GM19239 (cell line): ENCODE measurements at regions not wholly inside any gene's neighbourhood (a gene's known extent, or its start where the extent isn't known, plus 50 kb on each side); places are given as distances from the start of the nearest gene placed in this dataset.
"Not testable (repeated sequence)": the region's sequence is repeated elsewhere in the genome, so short reads cannot be mapped to it uniquely, and the experiment has no call there.

ENCODE experiments used
- DNase-seq: peaks from one replicate; pipeline ENCODE4 v3.0.0; 2011; ENCODE audit warnings: low spot score; ENCODE audit not compliant: insufficient read length
- FAIRE-seq: peaks from 2 replicates; lab custom pipeline; 2011; peaks lifted over from hg19 to GRCh38; lab: Jason Lieb, UNC

- DNase-seq (no peak), FAIRE-seq (no peak)
These were observed 634.2 kb upstream of the FAT1 start for GRCh38 chr4:187357821-187358220.

- DNase-seq (no peak), FAIRE-seq (no peak)
These were observed 632.4 kb upstream of the ZFP42 start for GRCh38 chr4:187362937-187363857.

- FAIRE-seq, result no peak
- no peak for DNase-seq
These were observed 631.2 kb upstream of the ZFP42 start for GRCh38 chr4:187364401-187364800.

GRCh38 chr4:187364851-187365250 is 630.7 kb upstream of the ZFP42 start:
- DNase-seq (no peak), FAIRE-seq (no peak)

DNA sequence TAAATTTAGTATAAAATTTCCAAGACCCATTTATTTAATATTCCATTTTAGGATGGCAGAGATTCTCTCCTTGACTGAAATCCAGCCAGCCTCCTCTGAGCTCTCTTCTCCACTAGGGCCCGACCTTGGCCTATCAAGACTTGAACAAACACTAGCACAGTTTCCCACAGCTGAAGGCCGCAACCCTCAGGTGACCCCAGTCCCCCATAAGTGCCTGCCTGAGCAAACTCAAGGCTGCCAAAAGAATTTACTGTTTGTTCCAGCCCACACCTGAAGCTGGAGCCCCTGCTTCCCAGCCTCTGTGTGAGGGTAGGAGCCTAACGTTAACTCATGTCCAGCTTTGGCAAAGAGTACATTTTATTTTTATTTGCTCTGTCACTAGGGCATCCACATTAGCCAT is 629.0 kb upstream of the ZFP42 start:
- FAIRE-seq, result no peak

DNA sequence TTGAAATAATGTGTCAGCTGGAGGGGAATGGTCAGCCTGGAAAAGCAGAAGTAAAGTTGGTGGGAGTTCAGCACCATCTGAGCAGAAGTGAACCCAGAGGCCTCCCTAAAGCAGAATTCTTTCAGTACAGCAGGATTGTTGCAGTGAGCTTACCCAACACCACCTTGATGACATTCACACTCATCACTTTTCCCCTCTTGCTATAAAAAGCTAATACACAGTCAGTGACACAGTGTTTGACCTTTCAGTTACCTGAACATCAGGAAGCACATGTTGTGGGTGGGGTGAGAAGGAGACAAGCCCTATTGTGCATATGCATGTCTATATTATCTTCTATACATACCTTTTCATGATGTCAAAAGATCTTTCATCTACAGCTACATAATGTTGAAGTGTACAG is 624.7 kb upstream of the ZFP42 start:
- FAIRE-seq, result no peak
- no peak for DNase-seq

More for the DNA sequence above, 629.0 kb upstream of the ZFP42 start:
- no peak for DNase-seq

DNA sequence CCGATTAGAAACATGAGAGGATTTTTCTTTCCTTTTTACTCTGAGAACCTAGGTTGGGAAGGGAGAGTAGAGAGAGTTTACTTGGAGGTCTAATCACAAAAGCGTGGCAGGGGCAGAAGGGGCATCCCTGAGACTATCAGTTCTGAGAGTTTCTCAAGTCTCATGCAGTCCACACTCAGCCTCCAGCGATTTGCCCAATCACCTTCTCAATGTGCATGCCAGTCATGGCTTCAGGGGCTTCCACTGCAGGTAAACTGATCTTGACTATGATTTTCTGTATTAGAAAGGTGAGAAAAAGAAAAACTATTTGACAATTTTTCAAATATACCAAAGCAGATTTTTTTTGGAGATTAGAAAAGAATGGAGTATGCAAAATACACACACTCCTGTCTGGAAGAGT is 617.1 kb upstream of the ZFP42 start:
- FAIRE-seq (no peak), DNase-seq (no peak)

DNA sequence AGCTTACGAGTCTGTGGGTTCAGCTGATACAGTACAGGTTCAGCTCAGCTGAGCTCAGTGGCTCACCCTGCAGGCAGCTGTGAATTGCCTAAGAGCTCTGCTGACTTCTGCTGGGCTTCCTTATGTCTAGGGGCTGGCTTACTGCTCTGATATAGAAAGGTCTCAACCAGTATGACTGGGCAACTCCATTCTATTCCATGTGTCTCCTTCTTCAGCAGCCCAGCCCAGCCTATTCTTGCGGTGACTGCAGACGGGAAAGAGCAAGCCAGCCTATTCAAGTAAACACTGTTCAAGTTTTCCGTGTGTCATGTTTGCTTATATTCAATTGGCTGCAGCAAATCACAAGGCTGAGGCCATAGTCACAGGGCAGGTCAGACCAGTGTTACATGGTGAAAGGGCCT is 615.4 kb upstream of the ZFP42 start:
- DNase-seq, result no peak
- no peak for FAIRE-seq

GRCh38 chr4:187383181-187383580 is 612.4 kb upstream of the ZFP42 start:
- FAIRE-seq (no peak), DNase-seq (no peak)

GRCh38 chr4:187387739-187388138 is 607.8 kb upstream of the ZFP42 start:
- DNase-seq, result no peak
- FAIRE-seq, result no peak

GRCh38 chr4:187389420-187389819 is 606.2 kb upstream of the ZFP42 start:
- FAIRE-seq (no peak), DNase-seq (no peak)

- DNase-seq (no peak), FAIRE-seq (no peak)
These were observed 604.9 kb upstream of the ZFP42 start for GRCh38 chr4:187390646-187391045.

DNA sequence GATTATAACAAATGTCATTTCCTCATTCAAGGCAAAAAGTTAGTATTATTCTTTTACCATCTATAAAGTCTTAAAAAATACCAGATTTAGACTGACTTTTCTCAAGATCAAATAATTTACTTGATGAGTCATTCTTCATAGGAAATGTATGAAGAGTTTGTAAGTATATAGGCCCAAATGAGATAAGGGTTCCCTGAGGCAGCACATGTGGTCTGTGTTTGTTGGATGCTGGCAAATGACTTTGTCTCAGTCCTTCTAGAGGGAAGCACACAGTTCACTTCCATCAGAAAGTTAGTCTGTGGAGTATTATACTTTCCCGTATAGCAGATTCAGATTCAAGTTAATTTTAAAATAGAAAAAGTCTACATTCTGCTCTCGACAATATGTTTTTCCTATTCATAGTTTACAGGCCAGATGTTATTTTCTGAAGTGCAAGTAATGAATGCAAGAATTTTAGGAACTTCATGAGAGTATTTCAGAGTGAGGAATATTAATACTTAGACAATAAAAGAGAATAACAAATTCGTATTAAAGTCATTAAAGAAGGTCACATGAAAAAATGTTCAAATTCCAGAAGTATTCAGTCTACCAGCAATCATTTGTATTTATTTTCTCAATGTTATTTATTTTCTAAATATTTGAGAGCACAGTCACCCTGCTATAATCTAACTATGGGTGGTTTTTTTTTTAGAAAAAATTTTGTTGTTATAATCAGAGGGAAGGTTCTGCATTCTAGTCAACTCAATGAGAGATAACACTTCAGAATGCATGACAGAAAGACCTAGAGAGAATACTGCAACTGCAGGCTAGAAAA is 601.8 kb upstream of the ZFP42 start:
- FAIRE-seq (no peak), DNase-seq (no peak)

DNA sequence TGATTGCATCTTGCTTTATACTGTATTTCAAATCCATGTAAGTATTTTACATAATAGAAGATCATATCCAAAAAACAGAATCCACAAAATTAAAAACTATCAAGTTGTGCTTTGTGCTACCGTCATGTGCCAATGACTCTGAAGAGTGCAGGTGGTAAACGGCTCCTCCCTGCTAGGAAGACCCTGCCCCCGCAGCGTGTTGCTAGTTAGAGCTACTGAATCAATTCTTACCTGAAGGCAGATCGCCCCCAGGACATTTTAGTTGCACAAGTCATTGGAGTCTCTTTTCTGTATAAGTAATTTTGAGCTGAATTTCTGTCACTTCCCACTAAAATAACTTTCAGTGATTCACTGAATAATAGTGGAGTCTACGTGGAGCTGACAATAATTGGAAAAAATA is 599.5 kb upstream of the ZFP42 start:
- DNase-seq (no peak), FAIRE-seq (no peak)

- not testable (repeated sequence) for FAIRE-seq, DNase-seq
These were observed 587.1 kb upstream of the ZFP42 start for GRCh38 chr4:187408447-187408846.

DNA sequence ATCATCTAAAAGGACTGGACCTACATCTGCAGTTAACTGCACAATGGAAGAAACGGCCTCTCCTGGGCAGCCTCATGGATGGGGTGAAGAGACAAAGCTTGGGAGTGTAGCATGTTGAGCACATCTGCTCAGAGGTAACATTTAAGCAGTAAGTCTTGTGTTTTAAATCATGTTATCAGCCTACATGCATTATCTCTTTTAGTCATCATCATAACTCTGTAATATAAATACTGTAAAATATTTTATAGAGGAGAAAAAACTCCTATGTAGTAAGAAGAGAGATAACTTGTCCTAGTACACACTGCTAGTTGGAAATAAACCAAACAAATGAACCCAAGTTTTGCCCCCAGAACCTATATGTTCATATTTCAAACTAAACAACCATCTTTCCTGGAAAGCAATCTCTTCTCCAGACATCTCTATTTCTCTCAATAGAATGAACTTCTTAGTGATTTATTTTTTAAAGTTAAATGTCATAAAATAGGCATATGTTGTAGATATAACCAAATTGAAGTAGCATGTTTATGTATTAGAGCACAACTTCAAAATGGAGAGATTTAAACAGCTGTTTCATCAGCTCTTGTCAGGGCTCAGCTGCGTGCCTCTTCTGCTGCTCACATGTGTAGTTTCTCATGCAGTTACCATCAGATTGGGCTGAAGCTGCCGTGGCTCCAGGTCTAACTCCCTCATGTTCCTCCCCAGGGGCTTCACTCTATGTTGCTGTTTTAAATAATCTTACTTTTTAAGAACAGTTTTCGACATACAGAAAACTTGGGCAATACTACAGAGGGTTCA is 581.8 kb upstream of the ZFP42 start:
- DNase-seq, result no peak
- FAIRE-seq, result no peak

GRCh38 chr4:187414716-187415115 is 580.9 kb upstream of the ZFP42 start:
- FAIRE-seq (no peak), DNase-seq (no peak)

DNA sequence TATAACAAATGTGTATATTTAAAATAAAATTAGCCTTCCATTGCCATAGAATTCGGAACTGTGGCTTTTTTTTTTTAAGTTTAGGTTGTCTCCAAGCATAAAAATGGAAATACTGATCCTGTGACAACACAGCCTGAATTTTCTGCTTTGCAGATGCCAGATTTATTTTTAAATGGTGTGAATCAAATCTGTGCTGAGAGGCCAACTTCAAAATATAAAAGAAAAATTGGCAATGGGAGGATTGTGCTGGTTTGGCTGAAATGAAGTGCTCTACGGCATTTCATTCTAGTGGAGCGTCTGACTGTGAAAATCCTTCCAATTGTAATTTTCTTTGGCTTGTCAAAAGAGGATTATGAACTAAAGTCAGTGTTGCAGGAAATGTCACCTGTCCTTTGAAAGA is 580.3 kb upstream of the ZFP42 start:
- FAIRE-seq, result no peak
- no peak for DNase-seq

DNA sequence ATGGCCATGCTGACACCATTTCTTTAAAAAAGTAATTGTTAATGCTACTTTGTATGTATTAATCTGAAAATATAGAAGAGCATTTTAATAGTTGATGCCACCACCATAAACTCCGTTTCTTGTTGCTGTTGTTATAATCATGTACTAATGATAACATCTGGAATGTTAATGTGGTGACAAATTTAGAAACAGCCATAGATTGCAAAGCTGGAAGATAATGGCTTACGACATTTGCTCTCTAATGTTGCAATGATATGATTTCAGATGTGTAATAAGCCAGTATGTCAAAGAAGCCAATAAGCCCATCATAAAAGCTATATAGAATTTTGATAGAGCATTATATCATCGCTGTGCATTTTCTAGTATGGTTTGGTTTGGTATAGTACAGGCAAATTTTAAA is 579.4 kb upstream of the ZFP42 start:
- FAIRE-seq (no peak), DNase-seq (no peak)

GRCh38 chr4:187417721-187418120 is 577.9 kb upstream of the ZFP42 start:
- DNase-seq (no peak), FAIRE-seq (no peak)

- no peak for FAIRE-seq
- DNase-seq, result no peak
These were observed 572.9 kb upstream of the ZFP42 start for GRCh38 chr4:187422655-187423054.
